SK-N-SH treated with all-trans-retinoic acid at 6 μM for 48 hours (cell line): ENCODE measurements at regions not wholly inside any gene's neighbourhood (a gene's known extent, or its start where the extent isn't known, plus 50 kb on each side); places are given as distances from the start of the nearest gene placed in this dataset.

Experiments
- ATAC-seq: fragments of 200-7000 bp; cut with Tn5 transposase; 3 replicates; pipeline ENCODE4 v1.9.1; 2020; ENCODE audit warnings: mild to moderate bottlenecking, moderate library complexity
- ARNTL ChIP-seq: fragments of 450-650 bp; formaldehyde crosslinking; IDR thresholded peaks from 2 replicates; pipeline ENCODE4 v1.5.0; 2020; ENCODE audit warnings: low read depth, mild to moderate bottlenecking, moderate library complexity, borderline replicate concordance
- CSDC2 ChIP-seq: fragments of 250-450 bp; sonication (Bioruptor Pico); IDR thresholded peaks from 2 replicates; pipeline ENCODE4 v1.5.0; 2020; ENCODE audit warnings: mild to moderate bottlenecking, moderate library complexity
- ESRRG ChIP-seq: fragments of 250-450 bp; sonication (Bioruptor Pico); IDR thresholded peaks from 2 replicates; pipeline ENCODE4 v1.6.1; 2021; ENCODE audit warnings: mild to moderate bottlenecking
- GLIS3 ChIP-seq: fragments of 250-450 bp; sonication (Bioruptor Pico); IDR thresholded peaks from 2 replicates; pipeline ENCODE4 v1.5.0; 2020; ENCODE audit warnings: mild to moderate bottlenecking, moderate library complexity
- ISL1 ChIP-seq: fragments of 250-450 bp; sonication (Bioruptor Pico); IDR thresholded peaks from 2 replicates; pipeline ENCODE4 v2.1.2; 2022; ENCODE audit warnings: mild to moderate bottlenecking, moderate library complexity
- OSR1 ChIP-seq: fragments of 250-450 bp; sonication (Bioruptor Pico); IDR thresholded peaks from 2 replicates; pipeline ENCODE4 v1.8.0; 2022; ENCODE audit warnings: moderate library complexity, mild to moderate bottlenecking, inconsistent platforms
- PPARA ChIP-seq: fragments of 250-450 bp; sonication (Bioruptor Pico); IDR thresholded peaks from 2 replicates; pipeline ENCODE4 v1.5.0; 2020; ENCODE audit warnings: mild to moderate bottlenecking, borderline replicate concordance
- RARB ChIP-seq: fragments of 250-450 bp; sonication (Bioruptor Pico); IDR thresholded peaks from 2 replicates; pipeline ENCODE4 v1.8.0; 2021; ENCODE audit warnings: mild to moderate bottlenecking, moderate library complexity
- SNAI2 ChIP-seq: fragments of 250-450 bp; sonication (Bioruptor Pico); IDR thresholded peaks from 2 replicates; pipeline ENCODE4 v1.5.0; 2020; ENCODE audit warnings: mild to moderate bottlenecking, moderate library complexity
- TCF4 ChIP-seq: fragments of 250-450 bp; sonication (Bioruptor Pico); IDR thresholded peaks from 2 replicates; pipeline ENCODE4 v1.8.0; 2021; ENCODE audit warnings: mild to moderate bottlenecking, moderate library complexity, borderline replicate concordance
- TOX ChIP-seq: fragments of 250-450 bp; sonication (Bioruptor Pico); IDR thresholded peaks from 2 replicates; pipeline ENCODE4 v1.8.0; 2021; ENCODE audit warnings: mild to moderate bottlenecking, moderate library complexity, borderline replicate concordance
- ZC3H10 ChIP-seq: fragments of 250-450 bp; sonication (Bioruptor Pico); IDR thresholded peaks from 2 replicates; pipeline ENCODE4 v1.5.1; 2021; ENCODE audit warnings: mild to moderate bottlenecking, moderate library complexity
- ZFP30 ChIP-seq: fragments of 450-650 bp; formaldehyde crosslinking; IDR thresholded peaks from 2 replicates; pipeline ENCODE4 v1.5.0; 2022; ENCODE audit warnings: mild to moderate bottlenecking, moderate library complexity
- ZNF565 ChIP-seq: fragments of 450-650 bp; formaldehyde crosslinking; conservative IDR thresholded peaks from 2 replicates; pipeline ENCODE4 v1.5.0; 2020; ENCODE audit warnings: low read depth, mild to moderate bottlenecking, moderate library complexity
- ZNF8 ChIP-seq: fragments of 450-650 bp; formaldehyde crosslinking; IDR thresholded peaks from 2 replicates; pipeline ENCODE4 v1.5.0; 2020; ENCODE audit warnings: mild to moderate bottlenecking, moderate library complexity
- TF ChIP-seq, protein P1 (sequence below): fragments of 250-450 bp; sonication (Bioruptor Pico); IDR thresholded peaks from 2 replicates; pipeline ENCODE4 v1.8.0; 2020; ENCODE audit warnings: mild to moderate bottlenecking, moderate library complexity, borderline replicate concordance
- TF ChIP-seq, protein P2 (sequence below): fragments of 250-450 bp; sonication (Bioruptor Pico); IDR thresholded peaks from 2 replicates; pipeline ENCODE4 v1.8.0; 2021; ENCODE audit warnings: low read depth, mild to moderate bottlenecking, moderate library complexity, borderline replicate concordance
- TF ChIP-seq, protein P3 (sequence below): fragments of 250-450 bp; sonication (Bioruptor Pico); IDR thresholded peaks from 2 replicates; pipeline ENCODE4 v1.5.1; 2020; ENCODE audit warnings: low read depth, mild to moderate bottlenecking, moderate library complexity
- TF ChIP-seq, protein P4 (sequence below): fragments of 250-450 bp; sonication (Bioruptor Pico); IDR thresholded peaks from 2 replicates; pipeline ENCODE4 v1.5.1; 2021; ENCODE audit warnings: mild to moderate bottlenecking, moderate library complexity

DNA sequence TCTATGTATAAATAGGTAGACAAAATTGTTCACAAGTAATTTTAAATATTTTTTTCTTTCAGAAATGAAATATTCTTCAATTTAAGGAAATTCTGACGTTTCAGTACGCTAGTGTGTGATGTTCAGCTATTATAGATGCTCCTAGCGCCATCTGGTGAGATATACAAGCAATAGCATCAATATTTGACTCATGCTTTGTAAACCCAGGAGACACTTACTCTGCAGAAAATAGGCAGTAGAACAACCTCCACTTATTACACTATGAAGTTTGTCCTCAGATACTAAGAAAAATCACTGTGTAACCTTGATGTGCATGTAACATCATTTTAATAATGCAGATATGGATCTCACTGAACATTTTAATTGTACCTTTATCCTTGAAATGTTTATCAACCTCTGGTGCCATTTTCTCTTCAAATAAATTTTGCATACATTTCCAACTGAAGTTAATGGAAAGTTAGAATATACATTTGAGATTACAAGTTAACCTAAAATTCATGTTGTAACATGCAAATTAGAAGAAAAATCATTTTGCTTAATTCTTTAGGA is 151.5 kb upstream of the FAM3C start:
- ATAC-seq: peak; percentile 82

DNA sequence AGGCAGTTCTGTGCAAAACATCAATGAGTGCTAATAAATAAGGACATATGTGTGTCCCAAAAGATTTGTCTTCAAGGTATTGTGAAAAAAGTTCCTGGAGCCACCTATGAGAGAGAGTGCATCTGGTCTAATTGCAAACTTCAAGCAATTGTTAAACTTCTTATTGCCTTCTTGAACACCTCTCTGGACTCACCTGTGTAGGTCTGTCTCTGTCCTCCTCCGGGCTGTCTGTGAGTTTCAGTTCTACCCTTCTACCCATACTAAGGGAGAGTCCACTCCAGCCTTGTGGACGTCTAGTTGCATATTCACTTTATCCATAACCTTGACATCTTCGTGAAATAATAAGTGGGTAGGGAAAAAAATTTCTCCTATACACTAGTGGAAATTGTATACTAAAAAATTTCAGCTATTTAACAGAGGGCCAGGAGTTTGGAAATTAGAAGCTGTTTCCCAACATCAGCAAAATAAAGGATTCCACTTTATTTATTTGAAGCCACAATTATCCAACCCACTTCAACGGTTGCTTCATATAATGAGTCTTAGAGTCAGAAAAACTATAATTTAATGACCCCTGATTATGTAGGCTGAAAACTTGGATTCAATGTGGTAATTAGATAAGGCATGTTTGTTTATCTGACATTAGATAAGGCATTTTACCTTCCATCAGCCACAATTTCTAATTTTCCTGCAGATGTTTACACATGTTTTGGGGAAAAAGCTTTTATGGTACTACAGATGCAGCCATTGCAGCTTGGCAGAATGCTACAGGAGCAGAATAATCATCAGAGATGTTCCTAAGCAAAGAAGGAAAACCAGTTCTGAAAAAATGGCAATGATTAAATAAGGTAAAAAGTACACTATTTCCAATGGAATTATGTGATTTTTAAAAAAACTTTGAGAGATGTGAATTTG is 150.8 kb upstream of the FAM3C start:
- ATAC-seq: no peak
- TF ChIP-seq ARNTL (CRISPR knock-in tag): no peak
- peak; percentile 35; the same call in 1 of the 2 replicates for TF ChIP-seq ZNF8 (CRISPR knock-in tag)
- TF ChIP-seq, all 23 proteins: peak for 1

More for the DNA sequence above, 151.5 kb upstream of the FAM3C start:
- TF ChIP-seq OSR1 (CRISPR knock-in tag) (no peak), ZNF8 (CRISPR knock-in tag) (no peak), ZNF565 (CRISPR knock-in tag) (no peak), TOX (CRISPR knock-in tag) (no peak), TCF4 (CRISPR knock-in tag) (no peak), ZFP30 (CRISPR knock-in tag) (no peak), ISL1 (no peak), ESRRG (CRISPR knock-in tag) (no peak), SNAI2 (CRISPR knock-in tag) (no peak), PPARA (CRISPR knock-in tag) (no peak)
- TF ChIP-seq, protein P1, sequence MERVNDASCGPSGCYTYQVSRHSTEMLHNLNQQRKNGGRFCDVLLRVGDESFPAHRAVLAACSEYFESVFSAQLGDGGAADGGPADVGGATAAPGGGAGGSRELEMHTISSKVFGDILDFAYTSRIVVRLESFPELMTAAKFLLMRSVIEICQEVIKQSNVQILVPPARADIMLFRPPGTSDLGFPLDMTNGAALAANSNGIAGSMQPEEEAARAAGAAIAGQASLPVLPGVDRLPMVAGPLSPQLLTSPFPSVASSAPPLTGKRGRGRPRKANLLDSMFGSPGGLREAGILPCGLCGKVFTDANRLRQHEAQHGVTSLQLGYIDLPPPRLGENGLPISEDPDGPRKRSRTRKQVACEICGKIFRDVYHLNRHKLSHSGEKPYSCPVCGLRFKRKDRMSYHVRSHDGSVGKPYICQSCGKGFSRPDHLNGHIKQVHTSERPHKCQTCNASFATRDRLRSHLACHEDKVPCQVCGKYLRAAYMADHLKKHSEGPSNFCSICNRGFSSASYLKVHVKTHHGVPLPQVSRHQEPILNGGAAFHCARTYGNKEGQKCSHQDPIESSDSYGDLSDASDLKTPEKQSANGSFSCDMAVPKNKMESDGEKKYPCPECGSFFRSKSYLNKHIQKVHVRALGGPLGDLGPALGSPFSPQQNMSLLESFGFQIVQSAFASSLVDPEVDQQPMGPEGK (CRISPR knock-in tag): no peak

DNA sequence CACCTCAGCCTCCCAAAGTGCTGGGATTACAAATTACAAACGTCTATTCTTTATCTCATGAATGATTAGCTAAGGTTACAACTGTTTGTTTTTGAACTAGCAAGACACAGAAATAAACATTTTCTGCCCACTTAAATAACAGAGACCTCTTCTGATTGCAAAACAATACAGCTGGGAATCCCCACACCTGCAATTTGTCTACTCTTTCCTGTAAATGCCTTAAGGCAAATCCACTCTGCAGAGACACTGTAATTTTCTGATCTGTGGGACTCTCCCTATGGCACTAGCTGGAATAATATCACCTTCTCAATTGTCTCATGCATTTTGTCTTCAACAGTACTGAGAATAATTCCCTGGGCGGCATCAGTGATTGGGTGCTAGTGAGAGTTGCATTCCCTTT is 149.3 kb upstream of the FAM3C start:
- no peak for TF ChIP-seq ZC3H10 (CRISPR knock-in tag)
- ATAC-seq: no peak

DNA sequence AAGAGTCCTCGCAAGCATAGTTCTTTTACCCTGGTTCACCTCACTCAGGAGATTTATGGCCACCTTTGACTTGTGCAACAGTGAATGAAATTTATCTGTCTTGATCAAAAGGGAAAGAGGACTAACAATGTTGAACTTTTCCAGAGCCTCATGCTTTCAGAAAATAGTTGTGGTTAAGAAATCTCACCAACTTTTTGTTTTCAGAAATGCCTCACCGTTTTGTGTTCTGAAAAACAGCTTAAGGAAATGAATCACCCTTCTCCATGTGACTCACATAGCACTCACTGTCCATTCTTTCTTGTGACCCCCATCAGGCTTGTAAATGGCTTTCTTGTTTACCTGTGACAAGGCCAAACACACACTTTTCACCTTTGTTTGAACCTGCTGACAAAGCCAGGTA is 148.6 kb upstream of the FAM3C start:
- ATAC-seq: peak; percentile 91
- no peak for TF ChIP-seq CSDC2 (CRISPR knock-in tag)
- TF ChIP-seq ZC3H10 (CRISPR knock-in tag): peak; percentile 98
- no peak for TF ChIP-seq ESRRG (CRISPR knock-in tag)
- TF ChIP-seq, protein P2, sequence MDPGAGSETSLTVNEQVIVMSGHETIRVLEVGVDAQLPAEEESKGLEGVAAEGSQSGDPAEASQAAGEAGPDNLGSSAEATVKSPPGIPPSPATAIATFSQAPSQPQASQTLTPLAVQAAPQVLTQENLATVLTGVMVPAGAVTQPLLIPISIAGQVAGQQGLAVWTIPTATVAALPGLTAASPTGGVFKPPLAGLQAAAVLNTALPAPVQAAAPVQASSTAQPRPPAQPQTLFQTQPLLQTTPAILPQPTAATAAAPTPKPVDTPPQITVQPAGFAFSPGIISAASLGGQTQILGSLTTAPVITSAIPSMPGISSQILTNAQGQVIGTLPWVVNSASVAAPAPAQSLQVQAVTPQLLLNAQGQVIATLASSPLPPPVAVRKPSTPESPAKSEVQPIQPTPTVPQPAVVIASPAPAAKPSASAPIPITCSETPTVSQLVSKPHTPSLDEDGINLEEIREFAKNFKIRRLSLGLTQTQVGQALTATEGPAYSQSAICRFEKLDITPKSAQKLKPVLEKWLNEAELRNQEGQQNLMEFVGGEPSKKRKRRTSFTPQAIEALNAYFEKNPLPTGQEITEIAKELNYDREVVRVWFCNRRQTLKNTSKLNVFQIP: peak; percentile 99; the same call in 1 of the 2 replicates
- TF ChIP-seq GLIS3 (CRISPR knock-in tag): no peak
- TF ChIP-seq, protein P3, sequence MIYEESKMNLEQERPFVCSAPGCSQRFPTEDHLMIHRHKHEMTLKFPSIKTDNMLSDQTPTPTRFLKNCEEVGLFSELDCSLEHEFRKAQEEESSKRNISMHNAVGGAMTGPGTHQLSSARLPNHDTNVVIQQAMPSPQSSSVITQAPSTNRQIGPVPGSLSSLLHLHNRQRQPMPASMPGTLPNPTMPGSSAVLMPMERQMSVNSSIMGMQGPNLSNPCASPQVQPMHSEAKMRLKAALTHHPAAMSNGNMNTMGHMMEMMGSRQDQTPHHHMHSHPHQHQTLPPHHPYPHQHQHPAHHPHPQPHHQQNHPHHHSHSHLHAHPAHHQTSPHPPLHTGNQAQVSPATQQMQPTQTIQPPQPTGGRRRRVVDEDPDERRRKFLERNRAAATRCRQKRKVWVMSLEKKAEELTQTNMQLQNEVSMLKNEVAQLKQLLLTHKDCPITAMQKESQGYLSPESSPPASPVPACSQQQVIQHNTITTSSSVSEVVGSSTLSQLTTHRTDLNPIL: 0 out of 2 replicates have a peak, but pooled peaks have one; percentile 24
- no peak for TF ChIP-seq PPARA (CRISPR knock-in tag)
- TF ChIP-seq ISL1: peak; percentile 98
- TF ChIP-seq TOX (CRISPR knock-in tag): peak; percentile 96
- TF ChIP-seq, protein P1 (CRISPR knock-in tag): peak; percentile 94
- no peak for TF ChIP-seq ZNF8 (CRISPR knock-in tag)
- no peak; the same call in 1 of the 2 replicates for TF ChIP-seq TCF4 (CRISPR knock-in tag)
- TF ChIP-seq ZFP30 (CRISPR knock-in tag): no peak
- TF ChIP-seq ZNF565 (CRISPR knock-in tag): no peak
- peak; percentile 91 for TF ChIP-seq RARB
- TF ChIP-seq, protein P4, sequence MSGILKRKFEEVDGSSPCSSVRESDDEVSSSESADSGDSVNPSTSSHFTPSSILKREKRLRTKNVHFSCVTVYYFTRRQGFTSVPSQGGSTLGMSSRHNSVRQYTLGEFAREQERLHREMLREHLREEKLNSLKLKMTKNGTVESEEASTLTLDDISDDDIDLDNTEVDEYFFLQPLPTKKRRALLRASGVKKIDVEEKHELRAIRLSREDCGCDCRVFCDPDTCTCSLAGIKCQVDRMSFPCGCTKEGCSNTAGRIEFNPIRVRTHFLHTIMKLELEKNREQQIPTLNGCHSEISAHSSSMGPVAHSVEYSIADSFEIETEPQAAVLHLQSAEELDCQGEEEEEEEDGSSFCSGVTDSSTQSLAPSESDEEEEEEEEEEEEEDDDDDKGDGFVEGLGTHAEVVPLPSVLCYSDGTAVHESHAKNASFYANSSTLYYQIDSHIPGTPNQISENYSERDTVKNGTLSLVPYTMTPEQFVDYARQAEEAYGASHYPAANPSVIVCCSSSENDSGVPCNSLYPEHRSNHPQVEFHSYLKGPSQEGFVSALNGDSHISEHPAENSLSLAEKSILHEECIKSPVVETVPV (CRISPR knock-in tag): no peak; the same call in 1 of the 2 replicates
- TF ChIP-seq, all 23 proteins: peak for 7
